ENCODE measurements at regions not wholly inside any gene's neighbourhood (a gene's known extent, or its start where the extent isn't known, plus 50 kb on each side); places are given as distances from the start of the nearest gene placed in this dataset.

DNA sequence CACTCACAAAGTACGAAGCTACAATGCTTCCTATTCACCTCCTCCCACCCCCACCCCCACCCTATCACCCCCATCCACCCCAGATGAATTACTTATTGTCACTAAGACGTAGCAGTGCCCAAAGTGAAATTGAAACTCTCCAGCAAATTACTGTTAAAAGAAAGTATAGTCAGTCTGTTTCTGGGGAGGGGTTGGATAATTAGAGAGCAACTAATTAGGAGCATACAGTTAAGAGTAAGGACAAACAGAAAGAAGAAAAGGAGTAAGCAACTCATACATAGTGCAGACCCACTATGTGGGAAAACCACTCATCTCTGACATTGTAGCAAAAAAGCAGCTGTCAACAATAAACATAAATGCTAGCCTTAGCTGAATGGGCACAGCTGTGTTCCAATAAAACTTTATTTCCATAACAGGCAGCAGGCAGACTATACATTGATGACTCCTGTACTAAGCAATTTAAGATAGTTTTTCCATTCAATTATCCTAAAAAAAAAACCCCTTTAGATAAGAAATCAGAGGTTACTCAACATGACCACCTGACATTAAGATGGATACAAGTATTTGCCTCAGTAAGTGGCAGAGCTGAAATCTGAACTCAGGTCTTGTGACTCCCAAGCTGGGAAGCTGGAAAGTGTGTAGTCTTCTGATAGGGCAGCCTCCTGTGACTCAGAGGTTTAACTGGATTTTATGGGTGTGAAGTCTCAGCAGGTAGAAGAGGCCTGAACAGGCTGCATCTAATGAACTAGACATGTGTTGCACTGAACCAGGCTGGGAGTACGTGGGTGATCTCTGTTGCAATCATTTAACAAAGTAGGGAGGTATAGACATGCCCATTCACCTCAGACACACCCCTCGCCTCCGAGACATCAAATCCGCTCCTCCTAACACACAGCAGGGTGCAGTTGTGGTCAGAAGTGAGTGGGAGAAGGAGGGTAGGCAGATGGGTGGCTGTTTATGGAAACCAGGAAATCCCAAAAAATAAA is 171.8 kb upstream of the KLF7 start (continued):
- TF ChIP-seq, protein P1, sequence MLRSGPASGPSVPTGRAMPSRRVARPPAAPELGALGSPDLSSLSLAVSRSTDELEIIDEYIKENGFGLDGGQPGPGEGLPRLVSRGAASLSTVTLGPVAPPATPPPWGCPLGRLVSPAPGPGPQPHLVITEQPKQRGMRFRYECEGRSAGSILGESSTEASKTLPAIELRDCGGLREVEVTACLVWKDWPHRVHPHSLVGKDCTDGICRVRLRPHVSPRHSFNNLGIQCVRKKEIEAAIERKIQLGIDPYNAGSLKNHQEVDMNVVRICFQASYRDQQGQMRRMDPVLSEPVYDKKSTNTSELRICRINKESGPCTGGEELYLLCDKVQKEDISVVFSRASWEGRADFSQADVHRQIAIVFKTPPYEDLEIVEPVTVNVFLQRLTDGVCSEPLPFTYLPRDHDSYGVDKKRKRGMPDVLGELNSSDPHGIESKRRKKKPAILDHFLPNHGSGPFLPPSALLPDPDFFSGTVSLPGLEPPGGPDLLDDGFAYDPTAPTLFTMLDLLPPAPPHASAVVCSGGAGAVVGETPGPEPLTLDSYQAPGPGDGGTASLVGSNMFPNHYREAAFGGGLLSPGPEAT (IDR thresholded peaks at IDR 0.05; ENCODE audit: low read depth): peak; percentile 59; the same call in 1 of the 2 replicates
- peak; percentile 28; the same call in 1 of the 2 replicates for TF ChIP-seq BCL11A (IDR thresholded peaks at IDR 0.05; ENCODE audit: low read depth, low read length)
- TF ChIP-seq ATF7 (IDR thresholded peaks at IDR 0.05; ENCODE audit: low read depth): peak; percentile 41; the same call in 1 of the 2 replicates
- no peak for TF ChIP-seq RBBP5 (conservative IDR thresholded peaks at IDR 0.05)
- no peak for TF ChIP-seq HDAC6 (IDR thresholded peaks at IDR 0.05; ENCODE audit: unreplicated experiment)
- TF ChIP-seq, protein P2, sequence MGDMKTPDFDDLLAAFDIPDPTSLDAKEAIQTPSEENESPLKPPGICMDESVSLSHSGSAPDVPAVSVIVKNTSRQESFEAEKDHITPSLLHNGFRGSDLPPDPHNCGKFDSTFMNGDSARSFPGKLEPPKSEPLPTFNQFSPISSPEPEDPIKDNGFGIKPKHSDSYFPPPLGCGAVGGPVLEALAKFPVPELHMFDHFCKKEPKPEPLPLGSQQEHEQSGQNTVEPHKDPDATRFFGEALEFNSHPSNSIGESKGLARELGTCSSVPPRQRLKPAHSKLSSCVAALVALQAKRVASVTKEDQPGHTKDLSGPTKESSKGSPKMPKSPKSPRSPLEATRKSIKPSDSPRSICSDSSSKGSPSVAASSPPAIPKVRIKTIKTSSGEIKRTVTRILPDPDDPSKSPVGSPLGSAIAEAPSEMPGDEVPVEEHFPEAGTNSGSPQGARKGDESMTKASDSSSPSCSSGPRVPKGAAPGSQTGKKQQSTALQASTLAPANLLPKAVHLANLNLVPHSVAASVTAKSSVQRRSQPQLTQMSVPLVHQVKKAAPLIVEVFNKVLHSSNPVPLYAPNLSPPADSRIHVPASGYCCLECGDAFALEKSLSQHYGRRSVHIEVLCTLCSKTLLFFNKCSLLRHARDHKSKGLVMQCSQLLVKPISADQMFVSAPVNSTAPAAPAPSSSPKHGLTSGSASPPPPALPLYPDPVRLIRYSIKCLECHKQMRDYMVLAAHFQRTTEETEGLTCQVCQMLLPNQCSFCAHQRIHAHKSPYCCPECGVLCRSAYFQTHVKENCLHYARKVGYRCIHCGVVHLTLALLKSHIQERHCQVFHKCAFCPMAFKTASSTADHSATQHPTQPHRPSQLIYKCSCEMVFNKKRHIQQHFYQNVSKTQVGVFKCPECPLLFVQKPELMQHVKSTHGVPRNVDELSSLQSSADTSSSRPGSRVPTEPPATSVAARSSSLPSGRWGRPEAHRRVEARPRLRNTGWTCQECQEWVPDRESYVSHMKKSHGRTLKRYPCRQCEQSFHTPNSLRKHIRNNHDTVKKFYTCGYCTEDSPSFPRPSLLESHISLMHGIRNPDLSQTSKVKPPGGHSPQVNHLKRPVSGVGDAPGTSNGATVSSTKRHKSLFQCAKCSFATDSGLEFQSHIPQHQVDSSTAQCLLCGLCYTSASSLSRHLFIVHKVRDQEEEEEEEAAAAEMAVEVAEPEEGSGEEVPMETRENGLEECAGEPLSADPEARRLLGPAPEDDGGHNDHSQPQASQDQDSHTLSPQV (IDR thresholded peaks at IDR 0.05): 0 out of 2 replicates have a peak, but pooled peaks have one; percentile 25
- TF ChIP-seq ZNF622 (IDR thresholded peaks at IDR 0.05): no peak
- TF ChIP-seq SIX5 (IDR thresholded peaks at IDR 0.05; ENCODE audit: low read depth, low read length, severe bottlenecking): no peak
- TF ChIP-seq, protein P3, sequence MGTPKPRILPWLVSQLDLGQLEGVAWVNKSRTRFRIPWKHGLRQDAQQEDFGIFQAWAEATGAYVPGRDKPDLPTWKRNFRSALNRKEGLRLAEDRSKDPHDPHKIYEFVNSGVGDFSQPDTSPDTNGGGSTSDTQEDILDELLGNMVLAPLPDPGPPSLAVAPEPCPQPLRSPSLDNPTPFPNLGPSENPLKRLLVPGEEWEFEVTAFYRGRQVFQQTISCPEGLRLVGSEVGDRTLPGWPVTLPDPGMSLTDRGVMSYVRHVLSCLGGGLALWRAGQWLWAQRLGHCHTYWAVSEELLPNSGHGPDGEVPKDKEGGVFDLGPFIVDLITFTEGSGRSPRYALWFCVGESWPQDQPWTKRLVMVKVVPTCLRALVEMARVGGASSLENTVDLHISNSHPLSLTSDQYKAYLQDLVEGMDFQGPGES (IDR thresholded peaks at IDR 0.05): no peak
- no peak for TF ChIP-seq BMI1 (IDR thresholded peaks at IDR 0.05; ENCODE audit: borderline replicate concordance)
- TF ChIP-seq RCOR1 (conservative IDR thresholded peaks at IDR 0.05; ENCODE audit: low read depth, low read length): peak; percentile 25; the same call in 1 of the 2 replicates
- TF ChIP-seq, protein P4, sequence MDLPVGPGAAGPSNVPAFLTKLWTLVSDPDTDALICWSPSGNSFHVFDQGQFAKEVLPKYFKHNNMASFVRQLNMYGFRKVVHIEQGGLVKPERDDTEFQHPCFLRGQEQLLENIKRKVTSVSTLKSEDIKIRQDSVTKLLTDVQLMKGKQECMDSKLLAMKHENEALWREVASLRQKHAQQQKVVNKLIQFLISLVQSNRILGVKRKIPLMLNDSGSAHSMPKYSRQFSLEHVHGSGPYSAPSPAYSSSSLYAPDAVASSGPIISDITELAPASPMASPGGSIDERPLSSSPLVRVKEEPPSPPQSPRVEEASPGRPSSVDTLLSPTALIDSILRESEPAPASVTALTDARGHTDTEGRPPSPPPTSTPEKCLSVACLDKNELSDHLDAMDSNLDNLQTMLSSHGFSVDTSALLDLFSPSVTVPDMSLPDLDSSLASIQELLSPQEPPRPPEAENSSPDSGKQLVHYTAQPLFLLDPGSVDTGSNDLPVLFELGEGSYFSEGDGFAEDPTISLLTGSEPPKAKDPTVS (IDR thresholded peaks at IDR 0.05; ENCODE audit: low read depth, low read length): no peak
- no peak for TF ChIP-seq NFYB (IDR thresholded peaks at IDR 0.05; ENCODE audit: insufficient read depth, low read depth, low read length)
- no peak for TF ChIP-seq MEF2A (IDR thresholded peaks at IDR 0.05; ENCODE audit: insufficient read depth, low read depth, low read length)
- 0 out of 2 replicates have a peak, but pooled peaks have one; percentile 34 for TF ChIP-seq PML (IDR thresholded peaks at IDR 0.05; ENCODE audit: low read length)
- 0 out of 2 replicates have a peak, but pooled peaks have one; percentile 20 for TF ChIP-seq CHD2 (IDR thresholded peaks at IDR 0.05; ENCODE audit: borderline replicate concordance, low read depth, low read length)
- TF ChIP-seq HDGF (IDR thresholded peaks at IDR 0.05): no peak
- 0 out of 2 replicates have a peak, but pooled peaks have one; percentile 6 for TF ChIP-seq TCF3 (IDR thresholded peaks at IDR 0.05; ENCODE audit: borderline replicate concordance, insufficient read depth, low read depth, low read length)
- no peak for TF ChIP-seq NR2C2 (IDR thresholded peaks at IDR 0.05; ENCODE audit: borderline replicate concordance, control insufficient read depth, insufficient read length, low read depth)
- peak; percentile 93 for TF ChIP-seq MTA2 (IDR thresholded peaks at IDR 0.05; ENCODE audit: low read depth)
- peak; percentile 28; the same call in 1 of the 2 replicates for TF ChIP-seq NFIC (IDR thresholded peaks at IDR 0.05; ENCODE audit: low read depth, low read length)
- TF ChIP-seq RUNX3 (IDR thresholded peaks at IDR 0.05; ENCODE audit: low read length): peak; percentile 70

Data from GM12878 (cell line).